H1 (cell line): ENCODE measurements at regions not wholly inside any gene's neighbourhood (a gene's known extent, or its start where the extent isn't known, plus 50 kb on each side); places are given as distances from the start of the nearest gene placed in this dataset.

ENCODE experiments used
- CTCF ChIA-PET: fragments of 300-600 bp; sonication (Branson Sonifier 250); formaldehyde crosslinking; loops from one replicate; lab custom pipeline; 2021; ENCODE audit not compliant: partially characterized antibody; lab: Charles Lee
- POLR2A ChIA-PET: fragments of 300-600 bp; sonication (Branson Sonifier 250); formaldehyde crosslinking; loops from one replicate; lab custom pipeline; 2021; ENCODE audit warnings: inconsistent platforms; ENCODE audit not compliant: partially characterized antibody; lab: Charles Lee
- DNase-seq, 2 experiments: peaks; one replicate each; pipeline versions ENCODE4 v3.0.0 to v3.0.0-alpha.2; 2010 to 2022; ENCODE audit warnings: low spot score in 2 of 2, low read depth in 1 of 2, mixed read lengths in 1 of 2
- FAIRE-seq: peaks from 2 replicates; lab custom pipeline; 2011; peaks lifted over from hg19 to GRCh38; lab: Jason Lieb, UNC
- H2AFZ ChIP-seq: 2 replicates; pipeline ENCODE4 v1.8.1; 2012; ENCODE audit warnings: low read length, inconsistent platforms
- H2AK5ac ChIP-seq: 2 replicates; pipeline ENCODE4 v1.6.1; 2013; ENCODE audit warnings: low read depth, low read length
- H2BK120ac ChIP-seq: replicated peaks from 2 replicates; pipeline ENCODE3; 2013; ENCODE audit warnings: low read depth, low read length, inconsistent platforms
- H2BK12ac ChIP-seq: 2 replicates; pipeline ENCODE4 v1.6.1; 2013; ENCODE audit warnings: low read depth, low read length
- H2BK15ac ChIP-seq: 2 replicates; pipeline ENCODE4 v1.6.1; 2013; ENCODE audit warnings: low read length
- H2BK20ac ChIP-seq: 2 replicates; pipeline ENCODE4 v1.6.1; 2013; ENCODE audit warnings: low read length
- H2BK5ac ChIP-seq: 2 replicates; pipeline ENCODE4 v1.6.1; 2013; ENCODE audit warnings: low read depth, low read length
- H3K14ac ChIP-seq: 2 replicates; pipeline ENCODE4 v1.6.1; 2013; ENCODE audit warnings: inconsistent platforms; ENCODE audit not compliant: insufficient read length
- H3K18ac ChIP-seq: 2 replicates; pipeline ENCODE4 v1.6.1; 2013; ENCODE audit warnings: low read length; ENCODE audit errors: extremely low read depth
- H3K23ac ChIP-seq: 2 replicates; pipeline ENCODE4 v1.6.1; 2013; ENCODE audit warnings: inconsistent platforms; ENCODE audit not compliant: insufficient read length
- H3K23me2 ChIP-seq: 2 replicates; pipeline ENCODE4 v1.6.1; 2013; ENCODE audit warnings: low read depth, low read length
- H3K27ac ChIP-seq: 2 replicates; pipeline ENCODE4 v1.6.1; 2011; ENCODE audit warnings: low read depth, low read length, inconsistent platforms
- H3K27me3 ChIP-seq, 4 experiments: replicated peaks in 1 of 4; 1 replicate in 1 of 4; 2 replicates in 3 of 4; pipeline versions ENCODE4 v1.6.1 to v1.8.1; 2011 to 2013; ENCODE audit warnings: low read length in 3 of 4, mild to moderate bottlenecking in 3 of 4, inconsistent platforms in 2 of 4, mixed read lengths in 2 of 4, moderate library complexity in 1 of 4; ENCODE audit not compliant: control insufficient read depth in 3 of 4, insufficient read depth in 3 of 4; ENCODE audit errors: extremely low read depth in 1 of 4
- H3K36me3 ChIP-seq, 4 experiments: 2 replicates each; pipeline versions ENCODE4 v1.6.1 to v1.8.1; 2011 to 2013; ENCODE audit warnings: mild to moderate bottlenecking in 4 of 4, low read length in 3 of 4, moderate library complexity in 2 of 4, control low read depth in 1 of 4, inconsistent platforms in 1 of 4; ENCODE audit not compliant: insufficient read depth in 4 of 4, control insufficient read depth in 2 of 4
- H3K4ac ChIP-seq: replicated peaks from 2 replicates; pipeline ENCODE3; 2013; ENCODE audit warnings: low read length, low read depth, mixed read lengths, inconsistent platforms; ENCODE audit not compliant: insufficient read length
- H3K4me1 ChIP-seq, 4 experiments: replicated peaks in 1 of 4; 1 replicate in 1 of 4; 2 replicates in 3 of 4; pipeline versions ENCODE4 v1.6.1 to v1.8.1; 2011 to 2013; ENCODE audit warnings: low read length in 3 of 4, inconsistent platforms in 2 of 4, mixed read lengths in 1 of 4; ENCODE audit not compliant: insufficient read depth in 4 of 4, control insufficient read depth in 3 of 4
- H3K4me2 ChIP-seq, 2 experiments: 2 replicates each; pipeline versions ENCODE4 v1.6.1 to v1.8.1; 2011 to 2013; ENCODE audit warnings: low read depth in 2 of 2, low read length in 2 of 2, control low read depth in 1 of 2, inconsistent platforms in 1 of 2, mild to moderate bottlenecking in 1 of 2; ENCODE audit not compliant: insufficient read depth in 1 of 2
- H3K4me3 ChIP-seq, 4 experiments: fragments of 200-600, 300-600 bp in 1 of 4; sonication (generic), shearing (Covaris generic), sonication (Bioruptor Twin) in 1 of 4; 2 replicates each; pipeline versions ENCODE4 v1.5.1 to v1.8.1; 2011 to 2016; ENCODE audit warnings: low read length in 4 of 4, low read depth in 3 of 4, control low read depth in 2 of 4, inconsistent platforms in 2 of 4, mild to moderate bottlenecking in 2 of 4, mixed read lengths in 1 of 4, moderate library complexity in 1 of 4; ENCODE audit not compliant: insufficient read depth in 2 of 4; ENCODE audit errors: extremely low read depth in 1 of 4
- H3K56ac ChIP-seq: replicated peaks from 2 replicates; pipeline ENCODE3; 2013; ENCODE audit warnings: low read depth, mild to moderate bottlenecking, mixed read lengths, low read length, inconsistent platforms; ENCODE audit not compliant: insufficient read length
- H3K79me1 ChIP-seq: 2 replicates; pipeline ENCODE4 v1.6.1; 2013; ENCODE audit warnings: low read depth, low read length, control low read depth
- H3K79me2 ChIP-seq, 2 experiments: 2 replicates each; pipeline versions ENCODE4 v1.6.1 to v1.8.1; 2012 to 2013; ENCODE audit warnings: low read length in 2 of 2, mild to moderate bottlenecking in 2 of 2, inconsistent platforms in 1 of 2; ENCODE audit not compliant: insufficient read depth in 2 of 2, control insufficient read depth in 1 of 2
- H3K9ac ChIP-seq, 4 experiments: replicated peaks in 1 of 4; 1 replicate in 1 of 4; 2 replicates in 3 of 4; pipeline versions ENCODE4 v1.6.1 to v1.8.1; 2011 to 2013; ENCODE audit warnings: low read depth in 3 of 4, low read length in 3 of 4, control low read depth in 2 of 4, mild to moderate bottlenecking in 2 of 4, moderate library complexity in 2 of 4, inconsistent platforms in 1 of 4; ENCODE audit errors: extremely low read depth in 1 of 4
- H3K9me3 ChIP-seq, 2 experiments: 2 replicates each; pipeline versions ENCODE4 v1.6.1 to v1.8.1; 2012 to 2013; ENCODE audit warnings: mild to moderate bottlenecking in 2 of 2, moderate library complexity in 2 of 2, control low read depth in 1 of 2, inconsistent platforms in 1 of 2, low read depth in 1 of 2, low read length in 1 of 2, mixed read lengths in 1 of 2; ENCODE audit not compliant: insufficient read depth in 2 of 2
- H4K20me1 ChIP-seq, 2 experiments: replicated peaks in 1 of 2; 2 replicates each; pipeline versions ENCODE3 to v1.8.1; 2011 to 2013; ENCODE audit warnings: inconsistent platforms in 2 of 2, low read length in 2 of 2, mild to moderate bottlenecking in 1 of 2; ENCODE audit not compliant: insufficient read depth in 2 of 2, control insufficient read depth in 1 of 2
- H4K5ac ChIP-seq: 2 replicates; pipeline ENCODE4 v1.6.1; 2013; ENCODE audit warnings: low read length, low read depth, mixed read lengths, inconsistent platforms; ENCODE audit not compliant: insufficient read length
- H4K8ac ChIP-seq: 2 replicates; pipeline ENCODE4 v1.8.0; 2013; ENCODE audit warnings: mild to moderate bottlenecking, moderate library complexity, low read length, inconsistent platforms; ENCODE audit not compliant: insufficient read depth; ENCODE audit errors: extremely low read depth
- H4K91ac ChIP-seq: replicated peaks from 2 replicates; pipeline ENCODE3; 2013; ENCODE audit warnings: low read length, mixed read lengths, inconsistent platforms; ENCODE audit not compliant: insufficient read length
- ASH2L ChIP-seq: fragments of 200-600, 300-600 bp; sonication (generic); IDR thresholded peaks from one replicate; pipeline ENCODE4 v1.7.1; 2017; ENCODE audit warnings: low read length
- FOSL1 ChIP-seq: IDR thresholded peaks from 2 replicates; pipeline ENCODE4 v1.6.1; 2011; ENCODE audit warnings: mild to moderate bottlenecking, low read depth, low read length, moderate library complexity; ENCODE audit not compliant: insufficient read depth
- HDAC2 ChIP-seq, 2 experiments: fragments of 300-600 bp in 1 of 2; sonication (generic) in 1 of 2; IDR thresholded peaks; 2 replicates each; pipeline ENCODE4 v1.6.1; 2011 to 2012; ENCODE audit warnings: low read depth in 2 of 2, low read length in 2 of 2, mild to moderate bottlenecking in 2 of 2, moderate library complexity in 2 of 2, borderline replicate concordance in 1 of 2, inconsistent platforms in 1 of 2
- MAX ChIP-seq: IDR thresholded peaks from 2 replicates; pipeline ENCODE4 v1.6.1; 2012; ENCODE audit warnings: inconsistent platforms
- POLR2AphosphoS5 ChIP-seq: IDR thresholded peaks from 2 replicates; pipeline ENCODE4 v1.6.1; 2011; ENCODE audit warnings: low read depth, low read length
- SIN3A ChIP-seq, 2 experiments: IDR thresholded peaks in 1 of 2; conservative IDR thresholded peaks in 1 of 2; 2 replicates each; pipeline ENCODE4 v1.6.1; 2011 to 2012; ENCODE audit warnings: low read length in 2 of 2, improper control_type of control experiment in 1 of 2, low read depth in 1 of 2, mild to moderate bottlenecking in 1 of 2
- WGBS, 2 experiments: shearing (Covaris generic) in 1 of 2; methylation state at CpG; one replicate each; pipeline versions ENCODE4 v1.1.6 to v1.1.7; 2013 to 2015; ENCODE audit warnings: low lambda C conversion rate in 2 of 2, mixed read lengths in 2 of 2, inconsistent platforms in 1 of 2, low coverage in 1 of 2, missing lambda C conversion rate in 1 of 2; ENCODE audit not compliant: insufficient replicate concordance in 2 of 2, insufficient coverage in 1 of 2, insufficient read length in 1 of 2; ENCODE audit errors: extremely low coverage in 1 of 2, missing lambda C conversion rate in 1 of 2; 5-methylcytosine and 5-hydroxymethylcytosine counted together

GRCh38 chr7:109073543-109073942, 503.9 kb downstream of the DNAJB9 start:
- H3K79me1 ChIP-seq, result no peaks in the 10 kb centered on the region
- H2BK15ac ChIP-seq, result no peak overlapping the region
- H3K56ac ChIP-seq, result no peak overlapping the region
- H3K4me2 ChIP-seq, result no peak overlapping the region
- no peak overlapping the region for H3K9ac ChIP-seq
- no peaks in the 10 kb centered on the region for H3K27me3 ChIP-seq
- no peak overlapping the region for H3K18ac ChIP-seq
- 88% methylated on average over 3 of the region's 3 CpGs; no CpG with 5 or more reads in 1 of the 2 experiments for WGBS, 2 experiments
- no peak overlapping the region for H3K4me3 ChIP-seq
- DNase-seq (no peak), FAIRE-seq (no peak)
- H2AK5ac ChIP-seq, result no peak overlapping the region
- no peak overlapping the region for H3K14ac ChIP-seq
- no peak overlapping the region for H4K5ac ChIP-seq
- no peaks in the 10 kb centered on the region for H3K36me3 ChIP-seq
- H3K9me3 ChIP-seq, result no peaks in the 10 kb centered on the region
- TF ChIP-seq POLR2AphosphoS5 (no peak), SIN3A (conservative IDR thresholded peaks at IDR 0.05 in 1 of 2, IDR thresholded peaks at IDR 0.05 in 1 of 2; ENCODE audit: low read depth in 1 of 2, low read length in 2 of 2) (no peak), MAX (no peak), HDAC2 (IDR thresholded peaks at IDR 0.05; ENCODE audit: borderline replicate concordance in 1 of 2, low read depth in 2 of 2, low read length in 2 of 2) (no peak), ASH2L (no peak), FOSL1 (no peak)
- TF ChIP-seq, all 59 proteins: peak for 0
- Histone ChIP-seq H2BK20ac (no peak overlapping the region), H3K23me2 (no peaks in the 10 kb centered on the region), H3K27ac (no peak overlapping the region), H4K91ac (no peak overlapping the region), H4K8ac (no peak overlapping the region), H3K23ac (no peak overlapping the region), H3K4ac (no peak overlapping the region), H2BK12ac (no peak overlapping the region), H2BK120ac (no peak overlapping the region), H3K79me2 (no peaks in the 10 kb centered on the region), H2BK5ac (no peak overlapping the region), H2AFZ (no peak overlapping the region), H3K4me1 (no peaks in the 10 kb centered on the region; a peak in 2 of 7 replicates), H4K20me1 (no peaks in the 10 kb centered on the region)
- ChIA-PET CTCF (interaction anchor here (0.9 kb wide), 1 partner anchor 12 kb away, joined by 3 read pairs; no protein-coding TSS in a partner anchor), POLR2A (no interaction called here)
